Activated naive CD4-positive, alpha-beta T cell treated with anti-CD3 and anti-CD28 coated beads, Interleukin-2, amount 10 ng/mL, durations not matched to agents 7 days and 5 days (primary cell): ENCODE measurements at regions not wholly inside any gene's neighbourhood (a gene's known extent, or its start where the extent isn't known, plus 50 kb on each side); places are given as distances from the start of the nearest gene placed in this dataset.

Experiments used
- CTCF ChIA-PET: fragments of 350-600 bp; sonication (Branson Sonifier 250); formaldehyde crosslinking; loops from one replicate; lab custom pipeline; 2021; ENCODE audit warnings: antibody characterized with exemption; lab: Charles Lee
- DNase-seq: peaks from one replicate; pipeline ENCODE4 v3.0.0-alpha.2; 2020
- H3K27ac Mint-ChIP-seq: one replicate; pipeline ENCODE4 v1.8.0; 2021; ENCODE audit warnings: mild to moderate bottlenecking, moderate library complexity, mixed read lengths
- H3K27me3 Mint-ChIP-seq: one replicate; pipeline ENCODE4 v1.8.0; 2021; ENCODE audit warnings: mild to moderate bottlenecking, mixed read lengths
- H3K36me3 Mint-ChIP-seq: one replicate; pipeline ENCODE4 v1.8.0; 2021; ENCODE audit warnings: mixed read lengths
- H3K4me1 Mint-ChIP-seq: one replicate; pipeline ENCODE4 v1.8.0; 2021; ENCODE audit warnings: mixed read lengths
- H3K4me3 Mint-ChIP-seq: one replicate; pipeline ENCODE4 v1.8.0; 2021; ENCODE audit warnings: mild to moderate bottlenecking, moderate library complexity, mixed read lengths
- H3K9me3 Mint-ChIP-seq: one replicate; pipeline ENCODE4 v1.8.0; 2021; ENCODE audit warnings: mixed read lengths

DNA sequence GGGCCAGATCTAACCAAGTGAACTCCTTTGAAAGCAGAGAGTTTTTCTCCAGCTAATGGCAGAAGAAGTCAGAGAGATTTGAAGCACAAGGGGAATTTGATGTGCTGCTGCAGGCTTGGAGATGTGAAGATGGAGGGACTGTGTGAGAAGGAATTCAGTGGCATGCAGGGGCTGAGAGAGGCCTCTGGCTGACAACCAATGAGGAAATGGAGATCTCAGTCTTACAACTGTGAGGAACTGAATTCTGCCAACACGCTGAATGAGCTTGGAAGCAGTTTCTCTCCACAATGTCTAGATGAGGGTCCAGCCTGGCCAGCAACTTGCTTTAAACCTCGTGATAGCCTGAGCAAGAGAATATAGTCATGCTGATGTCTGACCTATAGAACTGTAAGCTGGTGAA, 224.1 kb upstream of the DPP10 start:
- CTCF ChIA-PET, result no interaction called here
- no peak overlapping the region for H3K4me3 Mint-ChIP-seq
- H3K4me1 Mint-ChIP-seq, result no peaks in the 10 kb centered on the region
- no peak for DNase-seq
- H3K27me3 Mint-ChIP-seq, result no peaks in the 10 kb centered on the region
- H3K36me3 Mint-ChIP-seq, result no peaks in the 10 kb centered on the region
- H3K27ac Mint-ChIP-seq, result no peak overlapping the region
- H3K9me3 Mint-ChIP-seq, result no peaks in the 10 kb centered on the region

DNA sequence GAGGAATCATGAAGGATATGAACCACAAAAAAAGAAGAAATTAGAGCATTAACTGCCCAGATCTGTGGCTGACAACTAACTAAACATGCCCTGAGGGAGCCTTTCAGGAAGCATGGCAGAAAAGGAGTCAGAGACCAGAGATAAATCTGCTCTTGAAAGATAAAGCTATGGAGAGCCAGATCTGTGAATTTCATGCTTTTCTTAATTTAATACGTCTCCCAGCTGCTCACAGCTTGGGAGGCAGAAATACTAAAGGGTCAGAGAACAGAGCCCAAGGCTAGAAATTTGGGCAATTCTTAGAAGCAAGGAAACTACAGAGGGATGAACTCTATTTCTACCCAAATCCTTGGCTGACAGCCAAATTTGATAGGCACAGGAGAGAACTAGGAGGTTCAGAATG, 223.0 kb upstream of the DPP10 start:
- CTCF ChIA-PET, result no interaction called here

DNA sequence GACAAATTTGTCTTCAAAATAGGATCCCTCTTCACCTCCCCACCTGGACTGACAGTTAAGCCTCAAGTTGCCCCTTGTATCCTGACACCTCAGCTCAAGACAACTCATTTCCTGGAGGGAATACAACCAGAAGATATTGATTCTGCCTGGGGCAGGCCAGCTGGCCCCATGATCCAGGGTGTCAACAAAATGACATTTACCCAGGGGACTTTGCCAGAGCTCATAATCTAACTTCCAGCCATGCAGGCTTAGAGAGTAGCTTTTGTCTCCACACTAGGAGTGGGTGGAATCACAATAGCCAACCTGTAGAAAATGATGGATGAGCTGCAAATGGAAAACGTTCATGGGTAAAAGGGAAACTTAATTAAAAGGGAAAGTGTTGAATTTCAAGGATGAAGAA, 220.1 kb upstream of the DPP10 start:
- no peaks in the 10 kb centered on the region for H3K36me3 Mint-ChIP-seq
- no peaks in the 10 kb centered on the region for H3K9me3 Mint-ChIP-seq
- no peak overlapping the region for H3K27ac Mint-ChIP-seq
- CTCF ChIA-PET, result no interaction called here
- H3K27me3 Mint-ChIP-seq, result no peaks in the 10 kb centered on the region
- DNase-seq, result no peak
- no peaks in the 10 kb centered on the region for H3K4me1 Mint-ChIP-seq
- H3K4me3 Mint-ChIP-seq, result no peak overlapping the region

More for the DNA sequence above, 223.0 kb upstream of the DPP10 start:
- Mint-ChIP-seq H3K4me3 (no peak overlapping the region), H3K27ac (no peak overlapping the region), H3K9me3 (no peaks in the 10 kb centered on the region), H3K4me1 (no peaks in the 10 kb centered on the region), H3K27me3 (no peaks in the 10 kb centered on the region), H3K36me3 (no peaks in the 10 kb centered on the region)
- DNase-seq, result no peak

DNA sequence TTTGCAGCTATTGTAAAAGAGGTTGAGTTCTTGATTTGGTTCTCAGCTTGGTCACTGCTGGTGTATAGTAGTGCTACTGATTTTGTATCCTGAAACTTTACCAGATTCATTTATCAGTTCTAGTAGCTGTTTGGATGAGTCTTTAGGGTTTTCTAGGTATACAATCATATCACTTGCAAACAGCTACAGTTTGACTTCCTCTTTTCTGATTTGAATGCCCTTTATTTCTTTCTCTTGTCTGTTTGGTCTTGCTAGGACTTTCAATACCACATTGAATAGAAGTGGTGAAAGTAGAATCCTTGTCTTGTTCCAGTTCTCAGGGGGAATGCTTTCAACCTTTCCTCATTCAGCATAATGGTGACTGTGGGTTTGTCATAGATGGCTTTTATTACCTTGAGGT, 210.5 kb upstream of the DPP10 start:
- CTCF ChIA-PET, result no interaction called here
- Mint-ChIP-seq H3K27ac (no peak overlapping the region), H3K4me1 (no peaks in the 10 kb centered on the region), H3K27me3 (peaks cover 3% of the 10 kb centered on the region), H3K36me3 (no peaks in the 10 kb centered on the region), H3K4me3 (no peak overlapping the region), H3K9me3 (no peaks in the 10 kb centered on the region)
- no peak for DNase-seq

DNA sequence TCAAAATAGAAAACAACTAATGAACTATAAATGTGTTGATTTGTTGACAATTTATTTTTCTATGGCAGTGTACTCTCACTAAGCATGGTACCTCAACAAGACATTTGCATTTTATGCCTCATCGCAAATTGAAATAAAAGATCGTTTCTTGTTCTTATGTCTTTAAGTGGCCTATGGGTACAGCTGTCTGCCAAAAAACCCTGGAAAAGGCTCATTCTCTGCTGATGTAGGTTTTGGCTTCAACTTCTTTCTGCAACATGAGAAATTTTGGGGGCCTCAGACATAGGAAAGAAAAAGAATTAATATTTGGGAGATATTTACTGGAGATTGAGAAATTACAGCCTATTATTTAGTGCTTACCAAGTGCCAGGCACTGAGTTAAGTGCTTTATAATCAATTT, 205.1 kb upstream of the DPP10 start:
- Mint-ChIP-seq H3K9me3 (no peaks in the 10 kb centered on the region), H3K4me1 (no peaks in the 10 kb centered on the region), H3K36me3 (no peaks in the 10 kb centered on the region), H3K4me3 (no peak overlapping the region), H3K27ac (no peak overlapping the region), H3K27me3 (peaks cover 4% of the 10 kb centered on the region)
- CTCF ChIA-PET, result no interaction called here
- no peak for DNase-seq

DNA sequence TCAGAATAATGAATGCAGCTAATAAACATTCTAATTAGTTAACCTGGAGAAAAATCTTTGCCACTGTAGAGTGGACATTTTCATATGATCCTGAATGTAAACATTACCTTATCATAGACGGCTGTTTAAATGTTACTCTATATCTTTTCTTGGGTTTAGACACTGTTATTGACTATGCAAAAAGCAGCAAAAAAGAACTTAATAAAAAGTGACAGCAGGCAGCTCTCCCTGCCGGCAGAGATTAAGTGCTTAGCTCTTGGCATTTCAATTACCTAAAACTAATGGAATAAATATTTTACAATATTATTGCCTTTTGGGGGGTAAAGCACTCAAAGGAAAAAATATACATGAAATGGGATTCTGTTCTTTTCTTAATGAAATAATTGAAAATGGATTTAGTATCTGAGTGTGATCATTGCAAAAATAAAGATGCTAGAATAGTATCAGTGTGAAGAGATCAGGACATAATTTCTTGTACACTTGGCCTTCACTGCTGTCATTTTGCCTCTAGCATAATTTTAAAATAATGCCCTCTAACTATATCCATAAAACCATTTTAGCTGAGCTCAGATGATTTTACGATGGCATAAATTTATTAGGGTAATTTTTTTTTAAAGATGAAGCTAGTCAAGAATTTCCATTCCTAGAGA, 203.4 kb upstream of the DPP10 start:
- Mint-ChIP-seq H3K27me3 (peaks cover 4% of the 10 kb centered on the region), H3K4me3 (no peak overlapping the region), H3K36me3 (no peaks in the 10 kb centered on the region), H3K27ac (no peak overlapping the region), H3K4me1 (no peaks in the 10 kb centered on the region), H3K9me3 (no peaks in the 10 kb centered on the region)
- DNase-seq, result no peak
- CTCF ChIA-PET, result no interaction called here

DNA sequence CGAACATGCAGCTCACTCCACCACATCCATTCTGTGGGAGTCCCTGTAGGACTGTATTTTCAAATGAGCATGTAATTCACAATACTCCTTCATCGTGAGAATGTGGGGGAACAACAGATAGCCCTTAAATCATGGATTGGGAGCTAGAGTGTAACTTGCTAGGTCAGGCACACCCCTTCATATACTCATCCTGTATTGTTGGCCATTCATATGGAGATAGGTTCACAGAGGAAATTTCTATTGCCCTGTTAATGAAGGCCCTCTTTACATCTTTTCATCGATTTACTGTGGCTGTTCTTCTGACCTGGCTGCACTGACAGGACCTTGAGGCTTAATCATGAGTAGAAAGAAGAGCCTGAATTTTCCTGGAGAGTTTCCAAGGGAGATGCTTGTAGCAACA, 193.8 kb upstream of the DPP10 start:
- CTCF ChIA-PET, result no interaction called here
- Mint-ChIP-seq H3K27me3 (no peaks in the 10 kb centered on the region), H3K27ac (no peak overlapping the region), H3K4me1 (no peaks in the 10 kb centered on the region), H3K9me3 (no peaks in the 10 kb centered on the region), H3K4me3 (no peak overlapping the region), H3K36me3 (no peaks in the 10 kb centered on the region)
- DNase-seq, result no peak

DNA sequence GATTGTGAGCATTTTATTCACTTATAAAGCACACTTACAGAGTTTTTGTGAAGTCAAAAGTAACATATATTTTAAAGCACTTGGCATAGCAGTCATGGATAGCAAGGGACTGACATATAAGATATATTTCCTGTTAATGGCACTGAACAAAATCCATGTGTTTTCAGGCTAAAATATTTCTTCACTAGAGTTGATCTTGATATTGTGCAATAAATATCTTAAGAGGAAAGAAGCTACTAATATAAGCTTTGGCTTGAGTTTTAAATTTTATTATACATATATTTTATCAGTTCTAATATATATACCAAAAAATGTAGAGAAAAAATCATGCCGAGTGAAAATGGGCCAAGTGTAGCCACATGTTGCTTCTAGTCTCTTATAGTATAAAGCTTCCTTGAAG, 189.7 kb upstream of the DPP10 start:
- no peaks in the 10 kb centered on the region for H3K4me1 Mint-ChIP-seq
- no peak overlapping the region for H3K27ac Mint-ChIP-seq
- no peak overlapping the region for H3K4me3 Mint-ChIP-seq
- H3K36me3 Mint-ChIP-seq, result no peaks in the 10 kb centered on the region
- CTCF ChIA-PET, result no interaction called here
- DNase-seq, result no peak
- no peaks in the 10 kb centered on the region for H3K27me3 Mint-ChIP-seq
- H3K9me3 Mint-ChIP-seq, result no peaks in the 10 kb centered on the region

DNA sequence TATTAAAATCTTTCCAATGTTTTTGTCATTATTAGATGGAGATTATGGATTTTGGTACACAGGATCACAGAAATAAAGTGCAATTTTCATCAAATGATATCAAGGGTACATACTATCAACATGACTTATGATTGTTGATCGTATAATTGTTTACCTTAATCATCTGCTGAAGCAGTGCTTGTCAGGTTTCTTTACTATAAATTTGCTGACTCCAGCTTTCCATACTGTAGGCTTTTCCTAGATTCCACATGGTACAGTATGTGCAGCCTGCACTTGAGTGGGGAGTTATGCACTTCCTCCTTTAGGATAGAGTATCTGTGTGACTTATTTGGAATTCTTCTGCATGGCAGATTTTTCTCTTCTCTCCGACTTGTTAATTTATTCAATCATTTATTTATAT, 187.6 kb upstream of the DPP10 start:
- no peak for DNase-seq
- H3K4me3 Mint-ChIP-seq, result no peak overlapping the region
- no peaks in the 10 kb centered on the region for H3K36me3 Mint-ChIP-seq
- no peaks in the 10 kb centered on the region for H3K4me1 Mint-ChIP-seq
- H3K27ac Mint-ChIP-seq, result no peak overlapping the region
- H3K9me3 Mint-ChIP-seq, result no peaks in the 10 kb centered on the region
- no peaks in the 10 kb centered on the region for H3K27me3 Mint-ChIP-seq
- CTCF ChIA-PET, result no interaction called here

DNA sequence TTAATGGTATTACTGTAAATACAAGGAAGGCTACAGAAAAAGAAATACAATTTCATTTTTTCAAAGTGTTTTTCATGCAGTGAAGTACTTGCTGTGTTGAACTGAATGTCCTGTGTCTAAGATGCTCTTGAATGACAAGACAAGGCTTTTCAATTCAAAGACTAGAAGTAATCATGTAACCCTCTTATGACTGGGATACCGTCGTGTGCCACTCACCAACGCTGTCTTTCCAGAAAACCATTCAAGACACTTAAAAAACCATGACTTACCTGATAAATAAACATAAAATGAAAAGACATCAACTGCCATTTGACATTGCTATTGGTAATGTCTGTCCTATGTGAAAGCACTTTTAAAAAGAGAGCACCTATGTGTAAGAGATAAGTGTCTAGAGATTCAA, 183.1 kb upstream of the DPP10 start:
- CTCF ChIA-PET, result no interaction called here
- DNase-seq, result no peak
- H3K36me3 Mint-ChIP-seq, result no peaks in the 10 kb centered on the region
- H3K27ac Mint-ChIP-seq, result no peak overlapping the region
- no peak overlapping the region for H3K4me3 Mint-ChIP-seq
- no peaks in the 10 kb centered on the region for H3K9me3 Mint-ChIP-seq
- H3K4me1 Mint-ChIP-seq, result no peaks in the 10 kb centered on the region
- H3K27me3 Mint-ChIP-seq, result no peaks in the 10 kb centered on the region

DNA sequence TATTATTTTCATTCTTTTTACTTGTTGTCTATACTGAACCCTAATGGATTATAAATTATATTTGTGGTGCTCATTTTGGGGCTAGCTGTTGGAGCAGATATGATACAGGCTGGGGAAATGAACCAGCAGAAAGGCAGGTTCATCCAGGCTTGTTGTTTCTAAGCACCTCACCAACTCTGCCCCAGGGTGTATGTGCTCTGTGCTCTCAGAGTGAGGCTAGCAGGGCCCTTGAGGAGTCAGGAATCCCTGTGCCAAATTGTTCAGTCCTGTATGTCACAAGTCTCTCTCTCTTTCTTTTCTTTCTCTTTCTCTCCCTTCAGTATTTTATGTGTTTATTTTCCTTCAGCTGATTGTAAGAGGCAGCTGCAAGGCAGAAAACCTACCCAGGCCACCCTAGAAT, 181.1 kb upstream of the DPP10 start:
- CTCF ChIA-PET, result no interaction called here

DNA sequence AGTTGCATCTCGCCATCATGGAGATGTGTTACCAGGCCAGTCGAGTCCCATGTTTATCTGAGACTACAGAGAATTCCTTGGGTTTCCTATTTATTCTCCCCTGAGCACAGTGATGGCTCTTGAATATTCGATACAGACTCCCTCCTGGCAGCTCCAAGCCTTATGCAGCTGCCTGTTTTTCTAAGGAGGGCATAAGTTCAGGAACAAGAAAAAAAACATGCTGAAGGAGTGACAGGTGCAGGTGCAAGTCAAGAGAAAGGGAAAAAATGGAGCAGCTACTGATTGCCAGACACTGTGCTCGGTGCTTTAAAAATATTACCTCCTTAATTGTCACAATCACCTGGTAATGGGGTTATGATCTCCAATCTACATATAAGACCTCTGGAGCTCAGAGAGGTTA, 177.2 kb upstream of the DPP10 start:
- H3K27ac Mint-ChIP-seq, result no peak overlapping the region
- no peak for DNase-seq
- no peaks in the 10 kb centered on the region for H3K9me3 Mint-ChIP-seq
- CTCF ChIA-PET, result no interaction called here
- no peaks in the 10 kb centered on the region for H3K36me3 Mint-ChIP-seq
- H3K4me1 Mint-ChIP-seq, result no peaks in the 10 kb centered on the region
- no peak overlapping the region for H3K4me3 Mint-ChIP-seq
- no peaks in the 10 kb centered on the region for H3K27me3 Mint-ChIP-seq

More for the DNA sequence above, 181.1 kb upstream of the DPP10 start:
- no peak overlapping the region for H3K4me3 Mint-ChIP-seq
- no peak for DNase-seq
- no peaks in the 10 kb centered on the region for H3K4me1 Mint-ChIP-seq
- no peaks in the 10 kb centered on the region for H3K27me3 Mint-ChIP-seq
- H3K27ac Mint-ChIP-seq, result no peak overlapping the region
- H3K9me3 Mint-ChIP-seq, result no peaks in the 10 kb centered on the region
- H3K36me3 Mint-ChIP-seq, result no peaks in the 10 kb centered on the region

DNA sequence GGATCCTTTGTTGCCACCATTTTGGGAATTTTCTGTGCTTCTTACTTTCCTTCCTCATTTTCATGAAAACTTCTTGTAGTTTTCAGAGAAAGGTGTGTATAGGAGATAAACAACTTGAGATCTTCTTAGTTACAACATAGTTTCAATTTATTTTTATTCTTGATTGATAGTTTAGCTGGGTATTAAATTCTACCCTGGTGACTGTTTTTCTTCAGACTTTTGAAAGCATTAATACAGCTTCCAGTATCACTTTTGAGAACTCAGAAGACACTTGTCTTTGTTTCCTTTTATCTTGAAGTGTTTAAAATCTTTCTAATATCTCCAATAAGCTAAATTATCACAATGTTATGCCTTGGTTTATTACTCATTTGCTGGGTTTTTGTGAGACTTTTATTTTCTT, 167.5 kb upstream of the DPP10 start:
- H3K27me3 Mint-ChIP-seq, result no peaks in the 10 kb centered on the region
- H3K27ac Mint-ChIP-seq, result no peak overlapping the region
- H3K4me3 Mint-ChIP-seq, result no peak overlapping the region
- H3K36me3 Mint-ChIP-seq, result no peaks in the 10 kb centered on the region
- peaks cover 14% of the 10 kb centered on the region for H3K9me3 Mint-ChIP-seq
- CTCF ChIA-PET, result no interaction called here
- H3K4me1 Mint-ChIP-seq, result no peaks in the 10 kb centered on the region
- no peak for DNase-seq

DNA sequence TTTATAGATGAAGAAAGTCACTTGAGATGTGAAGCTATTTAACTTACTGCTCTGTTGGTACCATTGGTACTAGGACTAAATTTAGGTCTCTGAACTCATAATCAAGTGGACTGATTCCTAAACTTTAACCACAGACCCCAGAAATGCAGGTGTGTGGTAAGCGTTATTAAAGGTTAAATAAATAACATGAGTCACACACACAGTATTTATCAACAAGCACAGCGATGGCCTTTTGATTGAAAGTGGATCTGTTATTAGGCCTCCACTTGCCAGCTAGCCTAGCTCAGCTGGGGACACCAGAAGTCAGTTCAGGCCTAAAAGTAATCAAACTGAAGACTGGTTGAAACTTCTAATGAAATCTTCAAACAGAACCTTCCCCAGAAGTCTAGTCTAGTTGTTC, 161.3 kb upstream of the DPP10 start:
- no peak overlapping the region for H3K27ac Mint-ChIP-seq
- H3K4me1 Mint-ChIP-seq, result no peaks in the 10 kb centered on the region
- DNase-seq, result no peak
- no peaks in the 10 kb centered on the region for H3K27me3 Mint-ChIP-seq
- no peak overlapping the region for H3K4me3 Mint-ChIP-seq
- CTCF ChIA-PET, result no interaction called here
- H3K36me3 Mint-ChIP-seq, result no peaks in the 10 kb centered on the region
- peaks cover 2% of the 10 kb centered on the region for H3K9me3 Mint-ChIP-seq

DNA sequence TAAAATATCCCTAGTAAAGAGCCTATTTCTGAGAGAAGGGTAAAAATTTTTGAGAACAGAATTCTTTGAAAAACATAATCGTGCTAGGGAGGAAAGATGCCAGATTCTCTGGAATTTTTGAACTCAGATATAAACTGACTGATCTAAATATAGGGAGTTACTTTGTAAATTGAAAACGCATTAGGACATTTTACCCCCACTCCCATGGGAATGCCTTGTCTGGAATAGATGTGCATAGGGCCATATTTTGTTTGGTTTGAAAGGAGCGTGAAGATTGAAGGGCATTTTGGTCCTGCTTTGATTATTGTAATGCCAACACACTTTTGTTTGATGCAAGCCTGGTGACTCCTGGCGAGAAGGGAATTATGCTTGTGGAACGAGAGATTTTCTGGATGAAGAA, 158.7 kb upstream of the DPP10 start:
- Mint-ChIP-seq H3K9me3 (no peaks in the 10 kb centered on the region), H3K4me3 (no peak overlapping the region), H3K27me3 (no peaks in the 10 kb centered on the region), H3K36me3 (no peaks in the 10 kb centered on the region), H3K4me1 (no peaks in the 10 kb centered on the region), H3K27ac (no peak overlapping the region)
- DNase-seq, result no peak
- CTCF ChIA-PET, result no interaction called here

DNA sequence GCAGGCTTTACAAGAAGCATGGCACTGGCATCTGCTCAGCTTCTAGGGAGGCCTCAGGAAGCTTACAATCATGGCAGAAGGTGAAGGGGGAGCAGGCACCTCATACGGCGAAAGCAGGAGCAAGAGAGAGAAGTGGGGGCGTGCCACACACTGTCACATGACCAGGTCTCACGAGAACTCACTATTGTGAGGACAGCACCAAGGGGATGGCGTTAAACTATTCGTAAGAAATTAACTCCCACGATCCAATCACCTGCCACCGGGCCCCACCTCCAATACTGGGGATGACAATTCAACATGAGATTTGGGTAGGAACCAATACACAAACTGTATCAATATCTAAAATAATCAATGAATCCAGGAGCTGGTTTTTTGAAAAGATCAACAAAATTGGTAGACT, 156.0 kb upstream of the DPP10 start:
- H3K27ac Mint-ChIP-seq, result no peak overlapping the region
- no peak overlapping the region for H3K4me3 Mint-ChIP-seq
- no peaks in the 10 kb centered on the region for H3K36me3 Mint-ChIP-seq
- CTCF ChIA-PET, result no interaction called here
- no peak for DNase-seq
- H3K4me1 Mint-ChIP-seq, result no peaks in the 10 kb centered on the region
- H3K27me3 Mint-ChIP-seq, result no peaks in the 10 kb centered on the region
- H3K9me3 Mint-ChIP-seq, result no peaks in the 10 kb centered on the region
